HG03378 (cell line): ENCODE measurements at regions not wholly inside any gene's neighbourhood (a gene's known extent, or its start where the extent isn't known, plus 50 kb on each side); places are given as distances from the start of the nearest gene placed in this dataset.

Experiments used
- ATAC-seq: cut with Tn5 transposase; IDR thresholded peaks from one replicate; pipeline ENCODE4 v1.9.1; 2021; ENCODE audit warnings: mild to moderate bottlenecking, moderate library complexity; ENCODE audit not compliant: unreplicated experiment

DNA sequence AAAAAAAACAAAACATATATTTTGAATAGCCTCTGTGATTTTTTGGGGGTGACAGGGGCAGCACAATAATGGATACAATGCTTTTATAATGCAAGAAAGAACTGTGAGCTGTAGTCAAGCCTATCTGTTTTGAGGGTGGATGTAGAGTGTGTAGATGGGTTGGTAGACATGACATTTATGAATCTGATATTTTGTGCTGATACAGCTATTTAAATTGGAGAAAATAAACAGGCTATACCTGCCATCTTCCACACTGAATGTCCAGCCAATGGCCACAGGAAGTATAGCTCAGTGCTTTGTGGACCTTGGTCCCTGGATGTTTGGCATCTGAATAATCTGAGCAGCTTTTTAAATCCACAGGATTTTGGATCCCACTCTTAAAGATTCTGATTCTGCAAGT is 175.0 kb downstream of the NEDD1 start:
- ATAC-seq, result no peak

DNA sequence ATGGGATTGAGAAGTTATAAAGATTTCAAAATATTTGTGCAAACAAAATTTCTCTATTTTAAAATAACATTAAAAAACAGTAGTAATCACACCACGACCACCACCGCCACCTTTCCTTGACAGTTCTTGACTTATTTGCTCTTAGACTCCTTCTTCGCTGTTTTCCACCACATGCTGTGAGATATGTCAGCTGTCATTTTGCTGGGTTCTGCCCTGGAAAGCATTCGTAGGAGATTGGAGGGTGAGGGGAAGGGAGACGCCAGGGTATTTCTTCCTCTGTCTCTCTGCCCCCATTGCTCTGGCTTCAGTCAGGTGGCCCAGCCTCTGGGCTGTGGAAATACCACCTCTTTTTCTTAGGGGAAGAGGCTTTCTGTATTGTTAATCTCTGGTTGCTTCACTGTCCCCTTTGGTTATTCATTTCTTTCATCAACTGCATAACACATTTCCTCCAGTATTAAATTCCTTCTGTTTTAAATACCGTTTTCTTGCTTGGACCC is 186.2 kb downstream of the NEDD1 start:
- ATAC-seq, result no peak

DNA sequence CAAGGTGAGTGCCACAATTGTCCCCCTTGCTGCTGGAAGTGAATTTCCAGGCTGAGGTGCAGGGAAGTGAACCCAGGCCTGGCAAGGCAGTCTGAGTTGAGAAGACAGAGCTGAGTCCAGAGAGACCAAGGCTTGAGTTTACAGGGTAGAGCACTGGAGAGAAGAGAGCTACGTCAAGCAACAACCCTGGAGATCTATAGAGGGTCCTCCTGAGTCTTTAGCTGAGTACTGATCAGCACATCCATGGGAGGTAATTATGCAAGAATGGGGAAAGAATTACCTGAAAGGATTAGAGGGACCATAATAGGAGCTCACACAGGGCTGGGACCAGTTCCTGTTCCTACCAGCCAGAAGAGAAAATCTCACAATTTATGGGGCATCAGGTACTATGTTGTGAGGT is 190.7 kb downstream of the NEDD1 start:
- ATAC-seq, result no peak

DNA sequence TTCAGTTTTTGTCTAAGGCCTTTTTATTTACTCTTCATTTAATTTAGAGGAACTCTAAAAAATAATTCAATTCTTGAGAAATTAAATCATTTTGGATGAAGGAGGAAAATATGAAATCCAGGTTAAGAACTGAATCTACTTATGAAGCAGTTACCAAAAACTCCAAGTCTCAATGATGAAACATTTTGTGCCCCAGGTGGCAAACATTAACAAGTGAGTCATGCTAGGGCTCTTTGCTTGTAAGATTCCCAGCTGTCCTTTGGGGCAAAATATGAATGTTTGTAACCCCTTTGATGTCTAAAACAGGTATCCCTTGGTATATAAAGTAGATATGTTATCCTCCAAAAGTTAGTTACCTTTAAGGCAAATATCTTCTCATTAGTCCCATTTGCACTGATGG is 202.4 kb downstream of the NEDD1 start:
- no peak for ATAC-seq

DNA sequence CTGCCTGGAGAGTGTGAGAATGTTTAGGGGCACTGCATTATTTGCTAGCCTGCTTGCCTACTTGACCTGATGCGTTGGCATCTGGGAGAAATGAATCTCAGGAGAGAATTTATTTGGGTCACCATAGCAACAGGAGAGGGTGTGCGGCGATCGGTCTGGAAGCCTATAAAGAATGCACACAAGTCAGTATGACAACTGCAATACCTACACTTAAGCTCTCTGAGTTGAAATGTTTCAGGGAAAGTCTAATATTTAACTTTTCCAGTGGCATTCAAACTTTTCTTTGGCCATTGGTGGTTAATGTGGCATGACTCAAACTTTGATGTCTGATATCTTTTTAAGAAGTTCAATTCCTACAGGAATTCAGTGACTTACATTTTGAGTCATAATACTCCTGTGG is 205.1 kb downstream of the NEDD1 start:
- no peak for ATAC-seq

DNA sequence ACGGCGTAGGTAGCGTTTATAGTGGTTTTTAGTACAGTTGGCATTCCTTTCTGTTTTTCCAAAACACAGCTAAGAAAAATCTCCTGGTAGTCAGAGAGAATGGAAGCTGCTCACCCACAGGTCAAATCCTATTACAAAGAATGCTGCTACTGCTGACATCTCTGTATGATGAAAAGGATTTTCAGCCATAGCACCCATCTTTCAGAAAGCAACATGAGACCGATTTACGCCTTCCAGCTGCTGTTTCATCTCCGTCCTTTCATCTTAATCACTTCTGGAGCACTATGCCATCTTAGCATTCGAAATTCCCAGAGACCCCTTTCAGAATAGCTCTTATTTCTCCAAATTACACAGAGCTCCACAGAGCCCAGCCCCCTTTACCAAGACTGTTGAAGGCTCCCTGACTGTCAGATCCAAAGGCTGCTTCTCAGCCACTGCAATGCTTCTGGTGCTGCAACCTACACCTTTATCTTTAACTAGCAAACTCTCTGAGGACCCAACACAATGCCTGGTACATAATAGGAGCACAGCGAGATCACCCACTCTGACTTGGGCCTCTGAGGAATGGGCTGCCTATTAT is 211.8 kb downstream of the NEDD1 start:
- no peak for ATAC-seq

DNA sequence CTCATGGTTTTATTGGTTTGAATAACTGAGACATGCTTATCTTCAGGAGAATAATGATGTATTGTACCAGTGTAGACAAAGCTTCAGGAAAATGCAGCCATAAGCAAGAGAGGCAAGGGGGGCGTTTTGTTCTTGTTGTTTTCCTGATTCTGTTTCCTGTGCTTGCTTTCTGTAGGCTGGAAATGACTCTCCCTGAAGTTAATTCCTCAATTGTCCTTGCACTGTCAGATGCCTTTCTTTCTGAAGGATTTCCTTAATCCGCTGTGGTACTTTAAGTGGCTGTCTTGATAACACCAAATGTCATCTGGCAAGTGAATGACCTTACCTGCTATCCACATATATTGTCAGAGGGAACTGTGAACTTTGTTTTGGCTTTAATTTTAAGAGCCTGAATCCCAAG is 220.0 kb downstream of the NEDD1 start:
- ATAC-seq, result no peak

DNA sequence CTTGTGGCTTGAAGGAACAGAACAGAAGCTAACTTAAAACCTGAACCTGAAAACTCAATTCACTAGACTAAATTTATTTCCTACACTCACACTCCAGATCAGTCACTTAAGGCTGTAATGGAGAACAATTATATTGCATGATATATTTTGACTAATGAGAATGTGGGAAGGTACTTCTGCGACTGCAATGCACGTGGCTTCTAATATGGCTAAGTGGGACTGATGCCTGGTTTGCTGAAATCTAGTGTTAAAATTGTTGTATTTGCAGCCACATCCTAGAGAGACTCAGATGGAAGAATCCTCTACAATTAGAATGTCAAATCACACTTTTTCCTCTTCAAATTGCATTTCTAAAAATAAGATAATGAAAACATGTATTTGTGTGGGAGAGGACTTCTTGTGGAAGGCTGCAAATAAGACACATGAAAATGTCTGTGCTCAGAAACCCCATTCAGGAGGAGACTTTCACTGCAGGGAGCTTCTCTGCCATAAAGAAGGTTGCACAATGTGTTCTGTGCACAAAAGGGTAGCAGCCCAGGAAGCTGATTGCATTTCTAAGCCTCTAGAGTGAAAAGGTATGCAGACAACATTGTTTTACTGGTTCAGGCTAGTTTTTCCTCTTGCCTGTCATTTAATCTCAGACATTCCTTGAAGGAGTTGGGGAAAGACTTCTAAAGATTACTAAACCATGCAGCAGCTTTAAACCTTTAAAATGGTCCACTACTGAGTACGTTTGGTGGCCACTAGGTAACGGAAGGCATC is 224.3 kb downstream of the NEDD1 start:
- no peak for ATAC-seq

DNA sequence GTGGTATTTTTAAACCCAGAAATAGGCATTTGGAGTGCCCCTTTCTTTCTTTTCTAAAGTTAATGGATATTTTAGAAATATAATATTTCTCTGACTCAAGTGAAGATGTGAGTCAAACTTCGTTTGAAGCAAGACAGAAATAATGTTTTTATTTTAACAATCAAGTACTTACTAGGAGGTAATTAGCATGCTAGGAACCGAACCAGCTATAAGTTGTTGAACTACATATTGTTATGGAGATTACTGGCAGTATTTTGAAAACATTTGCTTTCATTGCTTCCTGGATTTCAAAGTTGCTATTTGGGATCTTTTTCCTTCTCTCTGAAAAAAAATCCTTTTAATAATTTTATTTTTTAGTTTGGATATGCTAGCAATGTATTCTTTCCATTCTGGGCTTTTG is 225.2 kb downstream of the NEDD1 start:
- ATAC-seq, result no peak

DNA sequence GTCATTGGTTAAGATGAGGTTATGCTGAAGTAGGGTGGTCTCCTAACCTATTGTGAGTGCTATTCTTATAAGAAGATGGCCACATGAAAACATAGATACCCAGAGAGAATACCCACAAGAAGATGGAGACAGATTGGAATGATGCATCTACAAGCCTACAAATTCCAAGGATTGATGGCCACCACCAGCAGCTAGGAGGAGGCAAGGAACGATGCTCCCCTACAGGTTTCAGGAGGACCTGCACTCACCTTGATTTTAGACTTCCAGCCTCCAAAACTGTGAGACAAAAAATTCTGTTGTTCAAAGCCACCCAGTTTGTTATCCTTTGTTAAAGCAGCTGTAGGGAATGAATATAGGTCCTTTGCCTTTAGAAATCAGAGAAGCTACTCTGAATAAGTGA is 227.4 kb downstream of the NEDD1 start:
- no peak for ATAC-seq

DNA sequence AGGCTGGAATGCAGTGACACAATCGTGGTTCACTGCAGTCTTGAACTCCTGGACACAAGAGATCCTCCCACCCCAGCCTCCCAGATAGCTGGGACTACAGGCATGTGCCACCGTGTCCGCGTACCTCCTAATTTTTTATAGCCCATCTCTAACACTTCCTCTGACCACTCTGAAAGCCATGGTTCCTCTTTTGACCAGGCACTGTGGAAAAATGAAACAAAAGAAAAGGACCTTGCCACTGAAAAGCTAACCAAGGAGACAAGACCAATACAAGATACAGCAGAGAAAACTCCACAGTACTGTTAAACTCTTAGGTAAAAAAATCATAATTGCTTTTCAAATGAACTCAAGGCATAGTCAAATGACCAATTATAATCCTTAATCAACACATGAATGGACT is 233.3 kb downstream of the NEDD1 start:
- ATAC-seq, result no peak

DNA sequence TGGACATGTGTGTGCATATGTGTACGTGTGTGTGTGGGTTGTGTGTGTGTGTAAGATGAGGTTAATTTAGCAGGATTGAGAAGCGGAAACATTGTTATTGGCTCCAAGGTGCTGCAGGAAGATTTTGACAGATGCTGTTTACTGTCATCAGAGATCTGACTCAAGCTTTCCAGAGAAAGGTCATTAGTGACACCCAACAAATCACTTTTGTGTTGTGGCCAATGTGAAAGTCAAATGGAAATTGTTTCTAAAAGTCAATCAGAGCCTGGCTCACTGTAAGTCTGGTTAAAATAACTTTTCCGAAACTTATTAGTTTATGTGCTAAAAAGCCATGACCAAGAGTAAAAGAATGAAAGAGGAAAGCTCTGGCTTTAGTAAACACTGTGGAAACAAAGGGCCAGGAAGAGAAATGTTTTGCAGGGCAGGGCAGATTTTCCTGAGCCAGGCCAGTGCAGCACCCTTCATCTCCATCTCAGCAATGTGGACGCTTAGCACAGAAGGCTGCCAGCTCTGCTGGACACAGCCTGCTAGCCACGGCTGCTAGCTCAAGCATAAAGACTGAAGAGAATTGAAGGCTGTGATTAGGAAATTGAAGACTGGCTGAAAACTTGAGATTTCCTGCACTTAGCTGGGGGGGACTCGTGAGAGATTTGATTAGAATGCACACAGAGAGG is 235.8 kb downstream of the NEDD1 start:
- no peak for ATAC-seq

DNA sequence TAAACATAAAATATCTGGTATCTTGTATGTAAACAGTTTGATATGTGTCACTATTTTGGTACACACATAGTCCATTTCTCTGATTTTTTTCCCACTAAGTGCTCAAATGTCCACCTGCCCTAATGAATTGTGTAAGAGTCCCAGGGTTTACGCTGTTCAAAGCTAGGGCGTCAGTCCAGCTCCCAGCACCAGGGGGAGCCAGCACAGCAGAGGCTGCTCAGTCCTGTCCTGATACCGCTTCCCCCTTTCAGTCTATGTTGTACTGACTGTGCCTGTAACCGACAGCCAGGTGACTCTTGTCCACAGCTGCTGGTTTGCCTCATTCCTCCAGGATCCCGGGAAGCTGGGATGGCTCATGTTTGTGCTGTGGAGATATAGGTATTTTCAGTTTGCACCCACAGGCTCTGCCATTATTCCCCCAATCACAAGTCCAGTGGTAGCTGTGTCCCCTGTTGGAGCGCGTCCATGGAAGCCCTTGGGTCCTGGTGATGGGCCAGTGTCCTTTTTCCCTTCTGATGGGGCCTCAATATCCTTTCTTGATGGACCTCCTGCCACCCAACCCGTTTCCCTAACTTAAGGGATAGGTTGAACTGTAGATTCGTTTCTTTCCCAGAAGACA is 242.0 kb downstream of the NEDD1 start:
- ATAC-seq, result peak; percentile 99

DNA sequence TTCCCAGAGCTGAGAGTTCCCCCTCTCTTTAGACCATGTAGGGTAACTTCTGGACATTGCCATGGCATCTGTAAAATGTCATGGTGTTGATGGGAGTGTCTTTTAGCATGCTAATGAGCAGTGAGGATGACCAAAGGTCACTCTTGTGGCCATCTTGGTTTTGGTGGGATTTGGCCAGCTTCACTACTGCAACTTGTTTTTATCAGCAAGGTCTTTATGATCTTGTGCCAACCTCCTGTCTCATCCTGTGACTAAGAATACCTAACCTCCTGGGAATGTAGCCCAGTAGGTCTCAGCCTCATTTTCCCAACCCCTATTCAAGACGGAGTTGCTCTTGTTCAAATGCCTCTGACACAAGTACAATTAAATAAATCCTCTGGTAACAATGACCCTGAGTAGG is 244.4 kb downstream of the NEDD1 start:
- ATAC-seq, result no peak

DNA sequence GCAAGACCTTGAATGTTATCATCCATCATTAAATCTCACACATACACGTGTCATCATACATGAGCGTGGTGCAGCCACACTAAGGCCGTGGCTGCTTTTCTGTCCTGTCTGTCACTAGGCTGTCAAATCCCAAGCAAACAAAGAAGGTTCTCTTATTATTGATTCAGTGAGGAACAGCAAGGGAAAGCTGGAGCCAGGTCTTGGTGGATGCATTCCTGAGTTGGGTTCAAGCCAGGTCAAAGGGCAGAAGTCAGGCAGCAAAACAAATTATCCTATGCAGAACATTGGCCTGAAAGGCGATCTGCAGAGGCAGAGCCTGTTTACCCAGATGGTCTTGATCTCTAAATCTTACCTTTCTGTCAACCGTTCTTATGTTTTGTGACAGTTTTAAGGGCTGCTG is 252.3 kb downstream of the NEDD1 start:
- ATAC-seq, result no peak

DNA sequence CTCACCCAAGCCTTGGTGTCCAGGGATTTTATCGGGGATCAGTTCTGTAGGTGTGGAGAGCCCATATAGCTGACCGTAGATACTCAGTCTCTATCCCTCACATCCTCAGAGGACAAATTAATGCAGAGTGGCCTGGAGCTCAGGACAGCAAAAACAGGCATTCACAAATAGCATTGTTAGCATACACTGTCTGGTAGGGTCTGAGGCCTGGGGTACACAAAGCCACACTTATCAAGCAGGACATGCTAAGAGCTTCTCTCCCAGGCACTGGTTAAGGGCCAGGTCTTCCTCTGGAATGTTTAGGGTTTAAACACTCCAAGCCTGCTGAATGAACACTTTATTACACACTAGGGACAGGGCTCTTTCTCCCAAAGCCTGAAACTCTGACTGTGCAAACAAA is 253.2 kb downstream of the NEDD1 start:
- ATAC-seq, result no peak

DNA sequence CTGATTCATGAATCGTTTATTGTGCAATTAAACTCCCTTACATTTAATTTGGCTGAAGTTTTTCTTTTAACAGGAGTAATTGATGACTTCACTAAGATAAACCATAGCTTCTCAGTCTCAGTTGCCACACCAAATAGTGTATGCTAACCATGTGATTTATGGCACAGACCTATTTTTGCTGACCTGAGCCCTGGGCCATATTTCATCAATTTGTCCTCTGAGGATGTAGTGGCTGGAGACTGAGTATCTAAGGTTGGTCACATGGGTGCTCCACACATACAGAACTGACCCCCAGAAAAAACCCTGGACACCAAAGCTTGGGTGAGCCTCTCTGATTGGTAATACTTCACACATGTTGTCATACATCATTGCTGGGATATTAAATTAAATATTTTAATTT is 255.1 kb downstream of the NEDD1 start:
- ATAC-seq, result no peak

DNA sequence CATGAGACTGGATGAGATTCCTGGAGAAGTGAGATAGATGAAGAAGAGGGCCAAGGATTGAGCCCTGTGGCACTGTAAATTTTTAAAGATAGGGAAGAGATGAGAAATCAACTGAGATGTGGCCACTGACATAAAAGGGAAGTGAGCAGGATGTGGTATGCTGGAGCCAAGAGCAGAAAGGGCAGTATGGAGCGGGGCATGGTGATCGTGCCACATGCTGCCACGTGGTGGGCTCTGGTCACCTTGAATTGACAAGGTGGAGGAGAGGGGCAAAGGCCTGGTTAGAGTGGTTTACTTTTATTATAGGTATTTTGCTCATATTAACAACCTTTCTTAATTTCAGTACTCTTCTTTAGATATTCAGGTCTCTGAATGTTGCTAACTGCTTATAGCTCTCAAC is 257.9 kb downstream of the NEDD1 start:
- no peak for ATAC-seq

DNA sequence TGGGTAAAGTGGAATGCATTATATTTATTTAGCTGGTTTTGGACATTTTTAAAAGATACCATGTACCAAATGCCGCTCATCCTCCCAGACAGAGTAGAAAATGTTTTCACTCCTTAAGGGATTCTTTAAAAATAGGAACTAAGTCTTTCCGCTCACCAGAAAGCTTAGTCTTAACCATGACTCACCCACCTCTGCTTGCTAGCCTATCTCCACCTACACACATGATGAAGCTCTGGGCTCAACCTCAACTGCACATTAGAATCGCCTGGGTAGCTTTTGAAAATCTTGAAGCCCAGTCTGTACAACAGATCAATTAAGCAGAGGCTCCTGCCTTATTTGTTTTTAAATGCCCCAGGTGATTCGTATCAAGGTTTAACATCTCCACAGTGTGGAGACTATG is 260.5 kb downstream of the NEDD1 start:
- ATAC-seq, result no peak

DNA sequence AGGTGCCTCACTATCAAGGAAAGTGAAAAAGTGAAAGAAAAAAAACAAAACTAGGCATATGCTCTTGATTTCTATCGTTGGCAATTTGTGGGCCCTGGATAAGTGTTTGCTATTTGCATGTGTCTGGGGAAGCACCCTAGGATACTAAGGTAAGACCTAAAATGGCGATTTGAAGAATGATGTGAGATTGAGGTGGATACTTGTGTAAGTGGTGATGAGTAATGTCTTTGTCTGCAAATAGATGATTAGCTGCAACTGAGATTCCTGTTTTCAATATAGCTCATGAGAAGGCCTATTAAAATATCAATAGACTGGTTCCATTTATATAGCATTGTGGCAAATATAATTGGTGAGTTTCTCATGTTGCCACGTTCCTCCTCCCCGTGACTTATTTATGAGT is 261.7 kb downstream of the NEDD1 start:
- no peak for ATAC-seq

DNA sequence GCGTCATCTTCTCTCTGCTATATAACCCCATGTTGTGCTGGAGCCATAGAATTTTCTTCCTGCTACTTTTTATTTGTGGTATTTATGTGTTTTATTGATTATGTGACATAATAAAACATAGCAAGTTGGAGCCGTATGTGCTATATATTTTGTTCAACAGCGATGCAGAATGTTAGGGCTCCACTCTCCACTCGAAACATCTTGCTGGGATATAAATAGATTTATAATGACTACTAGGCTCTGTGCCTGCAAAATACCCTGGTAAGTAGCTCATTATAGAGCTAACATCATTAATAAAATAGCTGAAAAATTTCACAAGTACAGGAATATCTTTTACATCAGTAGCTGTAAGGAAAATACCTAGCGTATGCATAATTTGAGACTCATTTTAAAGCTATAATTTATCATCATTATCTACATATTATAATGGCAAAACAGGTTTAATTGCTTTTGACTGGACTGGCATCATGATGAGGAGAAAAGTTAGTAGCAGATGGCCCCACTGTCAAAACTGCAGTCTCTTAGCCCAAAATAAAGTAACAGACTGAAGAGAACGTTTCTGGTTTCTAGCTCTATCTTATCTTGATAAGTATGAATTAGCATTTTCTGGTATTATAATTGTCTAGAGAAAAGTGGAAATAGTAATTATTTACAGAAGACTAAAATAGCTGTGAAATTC is 263.0 kb downstream of the NEDD1 start:
- no peak for ATAC-seq
